Renal cortex interstitium (tissue), 11 donors: ENCODE measurements at regions not wholly inside any gene's neighbourhood (a gene's known extent, or its start where the extent isn't known, plus 50 kb on each side); places are given as distances from the start of the nearest gene placed in this dataset.
"Not testable (repeated sequence)": the region's sequence is repeated elsewhere in the genome, so short reads cannot be mapped to it uniquely, and the experiment has no call there.

Source experiments
- DNase-seq, 11 donors: peaks; one replicate each; pipeline ENCODE4 v3.0.0-alpha.2; 2013; ENCODE audit warnings: low read depth in 9 of 11, low spot score in 4 of 11; ENCODE audit errors: extremely low read depth in 1 of 11

DNA sequence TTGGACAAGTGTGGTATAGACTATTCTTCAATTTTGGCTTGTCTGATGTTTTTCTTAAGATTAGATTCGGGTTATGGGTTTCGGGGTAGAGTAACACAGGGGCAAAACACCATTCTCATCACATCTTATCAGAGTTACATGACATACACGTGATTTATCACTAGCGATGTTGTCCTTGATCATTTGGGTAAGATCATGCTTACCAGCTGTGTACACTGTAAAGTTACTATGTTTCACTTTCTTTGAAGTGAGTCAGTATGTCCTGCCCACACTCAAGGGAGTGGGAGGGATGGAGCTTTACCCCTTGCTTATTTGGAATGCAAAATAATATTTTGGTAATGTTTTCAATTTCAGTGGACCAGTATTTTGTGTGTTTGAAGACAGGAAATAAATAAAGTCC is 101.8 kb upstream of the TAF11L2 start:
- no peak for DNase-seq

DNA sequence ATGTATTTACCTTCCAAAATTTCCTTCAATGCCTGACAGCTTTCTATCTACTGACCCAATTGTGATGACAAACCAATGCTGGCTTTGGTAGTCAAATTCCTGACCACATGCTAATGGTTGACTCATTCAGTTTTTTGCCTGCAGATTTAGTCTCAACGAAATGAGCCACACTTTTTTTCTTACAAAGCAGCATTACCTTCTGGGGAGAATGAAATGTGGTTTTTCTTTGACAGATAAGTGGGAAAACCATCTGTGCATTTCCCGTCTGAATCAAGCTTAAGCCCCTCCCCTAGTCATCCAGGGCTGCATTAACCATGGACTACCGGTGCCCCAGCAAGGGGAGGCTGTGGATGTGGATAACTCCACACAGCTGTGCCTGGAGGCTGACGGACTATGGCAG is 99.6 kb upstream of the TAF11L2 start:
- no peak for DNase-seq

DNA sequence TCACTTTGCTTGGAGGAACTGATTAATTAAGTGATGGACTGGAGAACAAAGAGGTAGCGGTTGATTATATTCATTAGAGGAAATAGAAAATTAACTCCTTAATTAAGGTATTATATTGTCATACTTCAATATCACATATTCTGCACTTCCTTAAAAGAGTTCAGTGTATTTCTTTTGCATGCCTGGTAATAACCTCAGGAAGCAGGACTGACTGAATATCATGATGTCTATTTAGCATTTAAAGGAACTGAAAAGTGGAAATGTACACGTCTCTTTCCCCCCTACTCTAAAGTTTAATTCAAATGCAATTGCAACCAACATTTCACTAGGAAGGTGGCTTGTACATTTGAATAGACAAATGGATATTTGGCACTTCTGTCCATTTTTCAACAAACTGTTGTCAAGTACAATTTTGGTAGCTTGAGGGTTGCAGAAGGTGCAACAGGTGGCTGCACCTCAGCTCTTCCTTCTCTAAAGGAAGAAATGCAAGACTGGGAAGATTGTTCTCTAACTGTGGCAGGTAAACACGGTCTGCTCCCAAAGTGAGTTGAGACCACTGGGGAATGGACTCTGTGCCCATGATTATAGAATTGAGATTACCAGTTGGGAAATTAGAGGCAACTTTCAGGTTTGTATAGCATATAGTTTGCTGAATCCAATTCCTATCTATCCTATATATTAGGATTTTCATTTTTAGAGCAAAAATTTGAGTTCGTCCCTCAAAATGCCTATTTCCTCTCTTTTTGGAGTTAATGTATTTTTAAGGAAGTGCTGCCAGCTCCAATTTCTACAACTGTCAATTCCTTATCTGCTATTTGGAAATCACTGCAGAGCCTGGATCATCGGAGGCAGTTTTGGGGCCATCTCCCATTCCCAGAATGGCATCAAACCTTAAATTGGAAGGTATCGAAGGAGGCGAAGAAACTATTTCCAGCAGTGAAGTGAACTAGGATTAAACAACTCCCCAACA is 98.9 kb upstream of the TAF11L2 start:
- DNase-seq: no peak

DNA sequence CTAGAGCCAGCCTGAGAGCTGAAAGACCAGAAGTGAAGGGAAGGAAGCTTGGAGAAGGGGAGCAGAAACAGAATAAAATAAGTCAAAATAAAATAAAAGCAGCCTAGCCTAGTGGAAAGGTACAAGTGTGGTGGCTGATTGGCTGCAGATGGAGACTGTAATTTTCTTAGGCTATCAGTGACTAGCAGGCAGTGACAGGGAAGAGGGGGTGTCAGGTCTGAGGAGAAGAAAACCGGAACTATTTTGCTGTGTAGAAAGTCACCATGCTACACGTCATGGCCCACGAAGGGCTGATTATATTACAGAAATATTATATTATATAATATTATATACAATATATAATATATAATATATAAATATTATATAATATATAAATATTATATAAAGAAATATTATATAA is 98.1 kb upstream of the TAF11L2 start:
- DNase-seq: no peak

DNA sequence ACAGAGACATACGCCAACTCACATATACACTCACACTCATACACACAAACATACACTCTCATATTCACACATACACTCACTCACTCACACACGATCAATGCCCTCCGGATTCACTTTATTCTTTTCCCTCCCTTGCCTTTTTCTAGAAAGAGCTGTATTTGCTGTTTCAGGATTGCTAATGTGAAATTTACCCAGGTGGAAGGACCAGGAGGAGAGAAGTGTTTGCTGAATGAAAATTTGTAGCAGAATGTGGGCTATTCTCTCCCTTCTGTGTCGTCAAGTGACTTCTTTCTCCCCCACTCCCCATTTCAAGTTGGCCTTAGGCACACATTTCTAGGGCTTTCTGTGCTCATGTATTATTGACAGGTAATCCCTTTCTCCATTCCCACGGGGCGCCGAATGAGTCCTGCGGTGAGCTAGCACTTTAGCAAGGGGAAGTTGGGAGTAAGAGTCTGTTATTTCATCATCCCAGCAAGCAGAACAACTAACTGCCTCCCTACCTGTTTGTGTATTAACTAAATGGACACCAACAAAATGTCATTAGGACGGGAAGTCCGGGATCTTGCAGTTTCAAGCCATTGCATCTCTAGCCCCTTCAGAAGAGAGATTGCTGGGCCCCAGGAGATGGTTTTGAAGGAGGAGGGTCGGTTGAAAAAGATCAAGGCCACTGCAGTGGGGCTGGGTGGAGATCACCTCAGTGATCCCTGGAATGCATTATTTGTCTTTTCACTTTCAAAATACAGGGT is 97.1 kb upstream of the TAF11L2 start:
- no peak for DNase-seq

DNA sequence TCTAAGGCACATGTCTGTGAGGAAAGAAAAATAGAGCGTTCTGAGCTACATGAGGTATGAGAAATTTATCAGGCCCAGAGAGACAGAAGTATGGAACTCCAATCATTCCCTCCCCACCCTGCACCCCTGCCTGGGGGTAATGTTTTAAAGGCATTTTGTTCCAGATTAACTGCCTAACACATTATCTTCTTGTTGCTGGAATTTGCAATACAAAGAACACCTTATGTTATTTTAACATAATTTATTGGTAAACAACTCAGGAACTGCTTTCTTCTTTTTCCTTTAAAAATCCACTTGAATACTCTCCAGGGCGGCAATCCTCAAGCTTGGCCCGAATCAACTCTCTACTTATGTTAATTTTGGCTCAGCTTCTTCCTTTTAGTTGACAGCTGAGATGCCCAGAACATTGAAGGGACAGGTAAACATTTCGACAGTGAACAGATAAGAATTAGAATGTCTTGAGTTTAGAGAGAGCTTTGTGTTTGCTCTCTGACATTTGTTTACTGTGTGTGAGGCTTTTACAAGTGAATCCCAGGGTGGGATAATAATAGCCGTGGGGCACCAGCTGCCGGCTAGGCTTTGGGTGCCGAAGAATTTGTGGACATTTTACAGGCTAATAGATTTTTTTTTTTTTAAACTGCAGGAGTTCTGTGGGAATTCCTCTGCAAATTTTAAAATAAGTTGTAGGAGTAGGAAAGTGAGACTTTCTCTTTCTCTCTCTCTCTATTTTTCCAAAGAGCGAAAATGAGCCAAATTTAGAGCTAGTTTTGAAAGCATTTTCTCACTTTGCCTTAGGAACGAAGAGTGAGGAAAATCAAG is 96.4 kb upstream of the TAF11L2 start:
- no peak for DNase-seq

DNA sequence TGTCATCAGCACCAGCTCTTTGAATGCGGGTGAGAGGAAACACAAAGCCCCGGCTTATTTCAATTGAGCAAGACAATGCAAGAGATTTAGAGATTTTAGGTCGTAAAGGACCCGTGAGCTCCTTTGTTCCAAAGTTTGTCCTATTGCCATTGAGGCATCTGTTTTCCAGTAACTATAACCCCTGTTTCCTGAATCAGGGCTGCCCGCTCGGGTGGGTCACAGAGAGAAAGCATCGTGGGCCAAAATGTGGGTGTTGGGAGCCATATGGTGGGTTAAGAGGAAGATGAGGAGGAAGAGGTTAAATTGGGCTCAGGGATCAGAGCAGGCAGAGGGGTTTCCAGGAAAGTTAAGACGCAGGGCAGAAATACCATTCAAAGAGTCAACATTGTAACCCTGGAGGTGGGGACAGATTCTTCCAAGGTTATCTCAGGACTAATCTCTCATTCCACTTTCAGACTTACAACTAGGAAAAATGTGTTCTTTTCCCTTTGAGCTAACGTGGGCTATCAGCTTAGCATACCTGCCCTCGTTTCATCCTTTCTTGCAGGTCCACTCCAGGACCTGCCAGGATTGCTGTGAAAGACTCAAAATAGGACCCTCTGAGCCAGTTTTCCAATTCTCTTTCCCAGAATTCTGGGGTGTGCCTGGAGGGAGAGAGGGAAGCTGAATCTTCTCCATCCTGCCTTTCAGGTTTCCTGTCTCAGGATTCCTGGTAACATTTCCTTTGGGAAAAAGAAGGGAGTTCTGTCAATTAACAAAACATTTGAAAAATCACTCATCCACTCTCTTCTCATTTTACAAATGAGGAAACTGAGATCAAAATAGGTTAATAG is 95.5 kb upstream of the TAF11L2 start:
- DNase-seq: no peak

DNA sequence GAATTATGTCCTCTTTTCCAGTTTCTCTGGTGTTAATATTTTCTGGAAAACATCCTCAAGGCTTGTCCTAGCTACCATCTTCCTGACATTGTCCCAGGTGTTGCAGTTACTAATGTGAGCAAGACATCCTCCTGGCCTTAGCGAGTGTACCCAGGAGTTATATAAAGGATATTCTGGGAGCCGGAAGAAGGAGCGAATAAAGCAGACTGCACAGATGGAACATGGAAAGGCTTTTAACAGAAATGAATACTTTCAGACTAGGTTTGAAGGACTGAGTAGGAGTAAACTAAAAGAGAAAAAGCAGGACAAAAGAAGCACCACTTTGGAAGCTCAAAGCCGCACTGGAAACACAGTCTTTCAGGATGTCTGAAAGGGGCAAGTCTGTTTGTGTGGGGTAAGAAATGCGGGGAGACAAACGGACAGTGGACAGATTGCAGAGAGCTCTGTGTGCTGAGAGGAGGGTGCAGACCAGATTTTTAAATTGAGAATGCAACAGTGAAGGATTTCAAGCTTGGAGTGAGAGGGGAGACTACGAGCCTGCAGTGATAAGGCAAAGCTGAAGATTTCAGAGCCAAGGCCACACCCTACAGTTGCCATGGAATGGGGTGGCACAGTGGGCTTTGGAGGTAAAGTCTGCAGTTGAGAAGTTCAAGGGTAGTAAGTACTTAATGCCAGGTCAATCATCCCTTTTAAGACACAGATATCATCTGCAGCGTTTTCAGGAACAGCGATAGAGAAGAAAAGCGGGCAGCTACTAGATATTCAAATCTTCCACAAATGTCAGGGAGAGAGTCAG is 94.1 kb upstream of the TAF11L2 start:
- no peak for DNase-seq

DNA sequence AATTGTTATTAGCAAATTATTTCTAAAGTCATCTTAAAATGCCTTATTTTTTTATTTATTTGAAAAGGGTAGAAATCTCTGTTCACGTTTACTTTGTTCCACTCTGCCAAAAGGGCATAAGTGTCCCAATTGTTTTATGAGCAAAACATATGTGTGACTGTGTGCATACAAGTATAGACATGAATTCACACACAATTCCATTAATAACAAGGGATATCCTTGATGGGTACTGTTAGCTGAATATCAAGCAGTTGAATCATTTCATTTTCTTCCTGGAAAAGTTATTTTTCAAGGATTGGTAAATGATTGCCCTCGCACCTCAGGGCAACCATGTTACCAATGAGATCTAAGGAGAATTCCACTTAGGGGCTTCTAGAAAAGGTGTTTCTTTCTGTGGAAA is 92.1 kb upstream of the TAF11L2 start:
- no peak for DNase-seq

DNA sequence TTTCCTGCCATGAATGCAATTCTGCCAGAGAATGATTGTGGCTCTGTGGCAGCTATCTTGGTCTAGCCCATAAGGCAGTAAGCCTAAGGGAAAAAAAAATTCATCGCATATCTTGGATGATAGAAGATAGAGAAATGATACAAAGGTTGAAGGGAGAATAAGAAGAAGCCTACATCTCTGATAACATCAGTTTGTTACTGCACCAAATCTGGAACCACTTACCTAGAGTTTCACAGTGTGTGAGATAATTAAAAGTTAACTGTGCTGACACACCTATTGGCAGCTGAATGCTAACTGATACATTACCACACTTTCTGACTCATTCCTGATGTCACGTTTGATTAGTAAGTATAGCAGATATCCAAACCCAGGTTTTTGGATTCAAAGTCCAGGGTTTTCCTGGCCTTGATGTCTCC is 91.6 kb upstream of the TAF11L2 start:
- DNase-seq: no peak

DNA sequence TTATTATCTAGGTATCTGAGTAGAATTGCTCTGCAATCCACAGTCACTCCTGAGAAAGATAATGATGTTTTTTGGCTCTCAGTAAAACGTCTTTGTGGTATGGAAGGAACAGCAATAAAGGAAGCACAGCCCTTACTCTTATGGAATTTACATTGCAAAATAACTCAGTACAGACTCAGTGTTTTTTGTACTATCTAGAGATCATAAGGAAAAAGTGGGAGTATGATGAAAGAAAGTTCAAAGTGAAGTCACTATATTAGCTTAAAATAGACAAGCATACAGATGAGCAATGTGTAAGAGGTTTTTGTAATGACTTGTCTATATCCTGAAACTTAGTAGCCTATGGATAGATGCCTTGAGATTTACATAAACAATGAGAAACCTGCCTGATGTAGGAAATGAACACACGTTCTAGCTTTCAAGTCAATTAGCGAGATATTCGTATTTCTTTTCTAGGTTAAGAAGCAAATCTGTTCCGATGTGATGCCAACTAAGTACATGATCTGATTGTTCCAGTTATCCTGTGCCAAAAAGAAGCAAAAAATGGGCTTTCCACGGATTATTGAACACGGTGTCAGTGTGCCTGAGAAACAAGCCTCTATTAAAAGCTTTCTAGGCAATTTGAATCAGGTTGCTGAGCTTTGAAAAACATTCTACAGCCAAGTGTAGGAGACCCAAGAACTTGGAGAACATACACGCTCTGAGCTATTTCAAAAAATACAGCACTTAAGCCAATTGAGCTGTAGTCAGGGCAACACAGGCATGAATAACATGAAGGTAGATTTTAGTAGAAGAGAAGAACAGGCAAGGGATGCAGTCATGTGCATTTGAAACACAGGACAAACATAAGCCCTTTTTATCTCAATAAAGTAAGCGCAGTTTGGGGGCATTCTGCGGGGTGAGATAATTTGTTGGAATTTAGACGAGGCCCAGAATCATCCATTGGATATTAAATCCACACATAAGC is 86.3 kb upstream of the TAF11L2 start:
- DNase-seq: no peak

DNA sequence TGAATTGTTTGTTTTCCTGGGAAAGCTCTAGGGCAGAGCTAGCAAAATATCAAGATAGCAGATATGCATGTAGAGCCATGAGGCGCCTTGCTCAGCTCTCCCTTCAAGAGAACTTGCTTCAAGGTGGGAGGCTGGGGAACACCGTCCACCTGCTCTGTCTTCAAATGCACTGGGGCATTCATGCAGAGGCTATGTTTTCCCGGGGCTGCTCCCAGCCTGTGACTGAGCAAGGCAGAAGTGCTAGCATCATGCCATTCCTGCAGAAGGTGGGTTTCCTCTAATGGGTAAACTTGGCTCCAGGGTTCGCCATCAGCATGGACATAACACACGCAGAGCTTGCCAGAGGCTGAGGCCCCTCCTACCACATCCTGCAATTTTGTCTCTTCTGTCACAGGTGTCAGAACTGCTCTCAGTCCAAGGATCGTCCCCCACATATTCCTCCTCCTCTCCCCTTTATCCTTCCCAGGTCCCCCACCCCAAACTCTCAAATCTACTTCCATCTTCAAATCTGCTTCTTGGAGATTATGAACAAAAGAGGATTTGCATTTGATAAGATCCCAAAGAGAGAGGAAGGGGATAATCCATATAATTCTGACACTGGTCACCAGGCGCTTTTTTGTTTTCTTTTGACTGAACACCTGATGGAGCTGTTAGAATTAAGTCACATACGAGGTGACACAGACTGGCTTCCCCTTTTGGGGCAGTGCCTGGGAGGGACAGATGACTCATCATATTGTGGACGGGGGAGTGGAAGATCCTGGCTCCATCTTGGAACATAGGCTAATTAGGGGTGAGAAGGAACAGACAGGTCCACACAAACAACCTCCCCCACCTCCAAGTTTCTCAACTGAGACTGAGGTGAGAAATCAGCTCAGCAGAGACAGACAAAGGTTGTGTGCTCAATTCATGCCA is 85.0 kb upstream of the TAF11L2 start:
- DNase-seq: no peak

DNA sequence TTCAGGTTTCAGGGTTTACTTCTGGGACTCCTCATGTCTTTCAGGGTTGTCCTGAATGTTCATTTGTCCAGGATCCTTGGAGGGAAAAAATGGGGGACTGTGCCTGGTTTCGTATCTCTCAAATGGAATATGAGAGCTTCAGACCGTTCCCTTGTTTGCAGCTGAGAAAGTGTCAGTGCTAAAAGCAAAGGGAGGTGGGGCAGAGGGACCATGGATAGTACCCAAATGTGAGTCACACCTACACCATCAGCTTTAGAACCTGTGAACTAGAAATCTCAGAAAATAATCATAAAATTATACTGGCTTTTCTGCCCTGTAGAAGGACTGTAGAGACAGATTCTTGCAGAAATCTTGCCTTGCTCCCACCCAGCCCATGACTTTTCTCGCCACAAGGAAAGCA is 84.3 kb upstream of the TAF11L2 start:
- DNase-seq: no peak

DNA sequence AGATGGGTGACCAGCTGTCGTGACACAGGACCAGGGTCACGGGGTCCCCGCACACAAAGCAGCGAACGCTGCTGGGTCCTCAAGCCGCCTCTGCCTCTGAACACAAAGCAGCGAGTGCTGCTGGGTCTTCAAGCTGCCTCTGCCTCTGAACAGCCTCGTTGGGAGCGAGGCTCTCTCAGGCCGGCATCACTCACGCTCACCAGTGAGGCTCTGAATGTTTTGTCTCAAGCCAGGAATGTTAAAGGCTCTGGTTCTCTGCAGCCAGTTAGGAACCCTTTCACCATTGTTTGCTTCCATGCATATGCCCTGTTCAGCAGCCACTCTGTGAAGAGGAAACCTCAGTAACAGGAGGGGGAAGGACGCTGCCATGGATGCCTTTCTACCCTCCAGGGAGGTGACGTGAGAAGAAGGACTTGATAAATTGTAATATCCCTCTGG is 82.7 kb upstream of the TAF11L2 start:
- DNase-seq: no peak

DNA sequence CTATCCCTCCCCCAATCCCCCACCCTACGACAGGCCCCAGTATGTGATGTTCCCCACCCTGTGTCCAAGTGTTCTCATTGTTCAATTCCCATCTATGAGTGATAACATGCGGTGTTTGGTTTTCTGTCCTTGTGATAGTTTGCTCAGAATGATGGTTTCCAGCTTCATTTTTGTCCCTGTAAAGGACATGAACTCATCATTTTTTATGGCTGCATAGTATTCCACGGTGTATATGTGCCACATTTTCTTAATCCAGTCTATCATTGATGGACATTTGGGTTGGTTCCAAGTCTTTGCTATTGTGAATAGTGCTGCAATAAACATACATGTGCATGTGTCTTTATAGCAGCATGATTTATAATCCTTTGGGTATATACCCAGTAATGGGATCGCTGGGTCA is 81.7 kb upstream of the TAF11L2 start:
- DNase-seq: not testable (repeated sequence)

DNA sequence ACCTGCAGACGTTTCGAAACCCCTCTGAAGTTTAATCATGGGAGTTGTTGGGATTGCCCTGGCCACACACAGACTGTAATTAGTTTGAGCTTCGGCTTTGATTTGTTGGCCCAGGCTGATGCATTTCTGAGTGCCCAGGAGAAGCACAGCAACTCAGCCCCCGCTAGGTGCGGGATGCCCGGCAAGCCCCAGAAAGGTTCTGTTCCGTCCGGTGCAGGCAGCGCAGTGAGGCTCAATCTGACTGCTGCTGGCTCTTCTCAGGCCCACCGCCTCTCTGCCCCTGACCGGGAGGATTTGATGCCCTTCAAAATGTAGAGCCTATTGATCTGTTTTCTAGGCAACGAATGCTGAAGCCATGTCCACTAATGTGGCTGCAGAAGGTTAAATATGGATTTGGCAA is 73.4 kb upstream of the TAF11L2 start:
- DNase-seq: no peak
